Activated naive CD4-positive, alpha-beta T cell treated with anti-CD3 and anti-CD28 coated beads for 36 hours (primary cell): ENCODE measurements at regions not wholly inside any gene's neighbourhood (a gene's known extent, or its start where the extent isn't known, plus 50 kb on each side); places are given as distances from the start of the nearest gene placed in this dataset.

ENCODE experiments used
- CTCF ChIA-PET: fragments of 350-600 bp; sonication (Branson Sonifier 250); formaldehyde crosslinking; loops from one replicate; lab custom pipeline; 2021; ENCODE audit warnings: antibody characterized with exemption; lab: Charles Lee
- DNase-seq: peaks from one replicate; pipeline ENCODE4 v3.0.0-alpha.2; 2020
- H3K27ac Mint-ChIP-seq: one replicate; pipeline ENCODE4 v1.8.0; 2021; ENCODE audit warnings: mild to moderate bottlenecking, mixed read lengths
- H3K27me3 Mint-ChIP-seq: one replicate; pipeline ENCODE4 v1.8.0; 2021; ENCODE audit warnings: low read depth, mixed read lengths
- H3K36me3 Mint-ChIP-seq: one replicate; pipeline ENCODE4 v1.8.0; 2021; ENCODE audit warnings: low read depth, mixed read lengths
- H3K4me1 Mint-ChIP-seq: one replicate; pipeline ENCODE4 v1.8.0; 2021; ENCODE audit warnings: low read depth, mixed read lengths
- H3K4me3 Mint-ChIP-seq: one replicate; pipeline ENCODE4 v1.8.0; 2021; ENCODE audit warnings: mild to moderate bottlenecking, moderate library complexity, mixed read lengths
- H3K9me3 Mint-ChIP-seq: one replicate; pipeline ENCODE4 v1.8.0; 2021; ENCODE audit warnings: mixed read lengths
- intact Hi-C: fragments of 100-400 bp; cut with micrococcal nuclease; formaldehyde crosslinking; loops from one replicate; pipeline ENCODE4 v1.15.1; 2023

GRCh38 chr4:53800741-53801140, 209.5 kb upstream of the LNX1 start:
- no peak for DNase-seq
- intact Hi-C loops, result no loop called here
- Mint-ChIP-seq H3K4me3 (no peak overlapping the region), H3K4me1 (no peaks in the 10 kb centered on the region), H3K36me3 (no peaks in the 10 kb centered on the region), H3K27ac (no peak overlapping the region), H3K27me3 (peaks cover 5% of the 10 kb centered on the region), H3K9me3 (no peaks in the 10 kb centered on the region)
- CTCF ChIA-PET, result no interaction called here

GRCh38 chr4:53793096-53793495, 201.8 kb upstream of the LNX1 start:
- no peak overlapping the region for H3K4me3 Mint-ChIP-seq
- no peak overlapping the region for H3K27ac Mint-ChIP-seq
- no peak for DNase-seq
- H3K9me3 Mint-ChIP-seq, result no peaks in the 10 kb centered on the region
- H3K36me3 Mint-ChIP-seq, result no peaks in the 10 kb centered on the region
- H3K4me1 Mint-ChIP-seq, result no peaks in the 10 kb centered on the region
- H3K27me3 Mint-ChIP-seq, result peaks cover 21% of the 10 kb centered on the region
- intact Hi-C loops, result no loop called here
- CTCF ChIA-PET, result no interaction called here

GRCh38 chr4:53790286-53790685, 199.0 kb upstream of the LNX1 start:
- Mint-ChIP-seq H3K27me3 (peaks cover 20% of the 10 kb centered on the region), H3K4me1 (no peaks in the 10 kb centered on the region), H3K9me3 (no peaks in the 10 kb centered on the region), H3K4me3 (no peak overlapping the region), H3K36me3 (no peaks in the 10 kb centered on the region), H3K27ac (no peak overlapping the region)
- CTCF ChIA-PET, result no interaction called here
- no peak for DNase-seq
- intact Hi-C loops, result no loop called here

GRCh38 chr4:53788621-53789020, 197.3 kb upstream of the LNX1 start:
- Mint-ChIP-seq H3K9me3 (no peaks in the 10 kb centered on the region), H3K4me3 (no peak overlapping the region), H3K4me1 (no peaks in the 10 kb centered on the region), H3K27me3 (peaks cover 15% of the 10 kb centered on the region), H3K27ac (no peak overlapping the region), H3K36me3 (no peaks in the 10 kb centered on the region)
- no peak for DNase-seq
- intact Hi-C loops, result no loop called here
- CTCF ChIA-PET, result no interaction called here

- no peak overlapping the region for H3K27ac Mint-ChIP-seq
- no peak for DNase-seq
- no peaks in the 10 kb centered on the region for H3K4me1 Mint-ChIP-seq
- H3K4me3 Mint-ChIP-seq, result no peak overlapping the region
- no peaks in the 10 kb centered on the region for H3K9me3 Mint-ChIP-seq
- H3K27me3 Mint-ChIP-seq, result peaks cover 11% of the 10 kb centered on the region
- CTCF ChIA-PET, result no interaction called here
- no peaks in the 10 kb centered on the region for H3K36me3 Mint-ChIP-seq
- intact Hi-C loops, result no loop called here
Measured at GRCh38 chr4:53788011-53788410, 196.7 kb upstream of the LNX1 start.

- no peak for DNase-seq
- CTCF ChIA-PET, result interaction anchor here (0.7 kb wide), 1 partner anchor 1370 kb away, joined by 3 read pairs; no protein-coding TSS in a partner anchor
- H3K4me3 Mint-ChIP-seq, result no peak overlapping the region
- no peaks in the 10 kb centered on the region for H3K9me3 Mint-ChIP-seq
- peaks cover 5% of the 10 kb centered on the region for H3K27me3 Mint-ChIP-seq
- intact Hi-C loops, result no loop called here
- H3K36me3 Mint-ChIP-seq, result no peaks in the 10 kb centered on the region
- no peaks in the 10 kb centered on the region for H3K4me1 Mint-ChIP-seq
- H3K27ac Mint-ChIP-seq, result no peak overlapping the region
Measured at GRCh38 chr4:53786632-53787031, 195.3 kb upstream of the LNX1 start.

- Mint-ChIP-seq H3K27me3 (peaks cover 5% of the 10 kb centered on the region), H3K27ac (no peak overlapping the region), H3K4me3 (no peak overlapping the region), H3K36me3 (no peaks in the 10 kb centered on the region), H3K9me3 (no peaks in the 10 kb centered on the region), H3K4me1 (no peaks in the 10 kb centered on the region)
- CTCF ChIA-PET, result interaction anchor here (0.7 kb wide), 1 partner anchor 1371 kb away, joined by 3 read pairs; no protein-coding TSS in a partner anchor
- no peak for DNase-seq
- intact Hi-C loops, result no loop called here
Measured at GRCh38 chr4:53785996-53786395, 194.7 kb upstream of the LNX1 start.

GRCh38 chr4:53784112-53784511, 192.8 kb upstream of the LNX1 start:
- Mint-ChIP-seq H3K27ac (no peak overlapping the region), H3K4me1 (no peaks in the 10 kb centered on the region), H3K36me3 (no peaks in the 10 kb centered on the region), H3K4me3 (no peak overlapping the region), H3K9me3 (no peaks in the 10 kb centered on the region), H3K27me3 (peaks cover 3% of the 10 kb centered on the region)
- CTCF ChIA-PET, result no interaction called here
- no peak for DNase-seq
- intact Hi-C loops, result no loop called here

GRCh38 chr4:53783208-53783859, 192.0 kb upstream of the LNX1 start:
- CTCF ChIA-PET, result no interaction called here
- Mint-ChIP-seq H3K27me3 (peaks cover 4% of the 10 kb centered on the region), H3K4me3 (no peak overlapping the region), H3K36me3 (no peaks in the 10 kb centered on the region), H3K4me1 (no peaks in the 10 kb centered on the region), H3K9me3 (no peaks in the 10 kb centered on the region), H3K27ac (no peak overlapping the region)
- intact Hi-C loops, result no loop called here
- DNase-seq, result no peak

- Mint-ChIP-seq H3K36me3 (no peaks in the 10 kb centered on the region), H3K4me3 (no peak overlapping the region), H3K9me3 (no peaks in the 10 kb centered on the region), H3K27ac (no peak overlapping the region), H3K4me1 (no peaks in the 10 kb centered on the region), H3K27me3 (peaks cover 4% of the 10 kb centered on the region)
- intact Hi-C loops, result no loop called here
- DNase-seq, result no peak
- CTCF ChIA-PET, result interaction anchor here (0.6 kb wide), 1 partner anchor 254 kb away, joined by 3 read pairs; no protein-coding TSS in a partner anchor
Measured at GRCh38 chr4:53782458-53782845, 191.2 kb upstream of the LNX1 start.

- CTCF ChIA-PET, result interaction anchor here (0.6 kb wide), 1 partner anchor 253 kb away, joined by 3 read pairs; no protein-coding TSS in a partner anchor
- Mint-ChIP-seq H3K4me1 (no peaks in the 10 kb centered on the region), H3K27me3 (peaks cover 4% of the 10 kb centered on the region), H3K4me3 (no peak overlapping the region), H3K9me3 (no peaks in the 10 kb centered on the region), H3K27ac (no peak overlapping the region), H3K36me3 (no peaks in the 10 kb centered on the region)
- no peak for DNase-seq
- intact Hi-C loops, result no loop called here
Measured at GRCh38 chr4:53781629-53782457, 190.6 kb upstream of the LNX1 start.

GRCh38 chr4:53780736-53781400, 189.6 kb upstream of the LNX1 start:
- Mint-ChIP-seq H3K36me3 (no peaks in the 10 kb centered on the region), H3K4me1 (no peaks in the 10 kb centered on the region), H3K4me3 (no peak overlapping the region), H3K27ac (no peak overlapping the region), H3K27me3 (peaks cover 4% of the 10 kb centered on the region), H3K9me3 (no peaks in the 10 kb centered on the region)
- intact Hi-C loops, result no loop called here
- CTCF ChIA-PET, result no interaction called here
- no peak for DNase-seq
